Activated naive CD4-positive, alpha-beta T cell treated with anti-CD3 and anti-CD28 coated beads, Interleukin-2, amount 50 U/mL, for 24 hours (primary cell): ENCODE measurements at regions not wholly inside any gene's neighbourhood (a gene's known extent, or its start where the extent isn't known, plus 50 kb on each side); places are given as distances from the start of the nearest gene placed in this dataset.
"Not testable (repeated sequence)": the region's sequence is repeated elsewhere in the genome, so short reads cannot be mapped to it uniquely, and the experiment has no call there.

ENCODE experiments used
- H3K27ac Mint-ChIP-seq: one replicate; pipeline ENCODE4 v1.8.0; 2021; ENCODE audit warnings: mild to moderate bottlenecking, mixed read lengths
- H3K27me3 Mint-ChIP-seq: one replicate; pipeline ENCODE4 v1.8.0; 2021; ENCODE audit warnings: mixed read lengths
- H3K36me3 Mint-ChIP-seq: one replicate; pipeline ENCODE4 v1.8.0; 2021; ENCODE audit warnings: mixed read lengths
- H3K4me1 Mint-ChIP-seq: one replicate; pipeline ENCODE4 v1.8.0; 2021; ENCODE audit warnings: mixed read lengths
- H3K4me3 Mint-ChIP-seq: one replicate; pipeline ENCODE4 v1.8.0; 2021; ENCODE audit warnings: mild to moderate bottlenecking, mixed read lengths
- H3K9me3 Mint-ChIP-seq: one replicate; pipeline ENCODE4 v1.8.0; 2021; ENCODE audit warnings: mixed read lengths

DNA sequence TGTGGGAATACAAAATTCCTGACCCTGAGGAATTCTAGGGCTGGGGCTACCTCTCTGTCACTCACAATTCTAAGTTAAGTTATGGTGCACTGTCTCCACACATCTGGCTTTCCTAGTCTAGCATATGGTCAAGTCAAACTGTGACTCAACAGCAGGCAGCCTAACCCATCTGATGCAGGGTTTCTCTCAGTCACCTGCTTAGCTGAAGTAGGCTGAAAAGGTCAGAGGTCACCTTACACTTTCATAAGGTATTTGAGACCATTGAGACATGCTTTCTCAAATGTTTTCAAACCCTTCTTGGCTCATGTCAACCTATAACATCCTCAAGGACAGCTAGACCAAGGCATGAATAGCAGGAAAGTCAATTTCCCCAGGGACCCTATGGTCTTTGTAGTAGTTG is 196.5 kb upstream of the STK26 start:
- Mint-ChIP-seq H3K9me3 (no peaks in the 10 kb centered on the region), H3K4me3 (no peak overlapping the region), H3K36me3 (no peaks in the 10 kb centered on the region), H3K27ac (no peak overlapping the region), H3K4me1 (peaks cover 25% of the 10 kb centered on the region), H3K27me3 (no peaks in the 10 kb centered on the region)

GRCh38 chrX:131827935-131828334 is 195.2 kb upstream of the STK26 start:
- Mint-ChIP-seq H3K4me3 (peak overlapping the region; percentile 76), H3K4me1 (peaks cover 29% of the 10 kb centered on the region), H3K9me3 (no peaks in the 10 kb centered on the region), H3K36me3 (no peaks in the 10 kb centered on the region), H3K27me3 (no peaks in the 10 kb centered on the region), H3K27ac (peak overlapping the region; percentile 25)

DNA sequence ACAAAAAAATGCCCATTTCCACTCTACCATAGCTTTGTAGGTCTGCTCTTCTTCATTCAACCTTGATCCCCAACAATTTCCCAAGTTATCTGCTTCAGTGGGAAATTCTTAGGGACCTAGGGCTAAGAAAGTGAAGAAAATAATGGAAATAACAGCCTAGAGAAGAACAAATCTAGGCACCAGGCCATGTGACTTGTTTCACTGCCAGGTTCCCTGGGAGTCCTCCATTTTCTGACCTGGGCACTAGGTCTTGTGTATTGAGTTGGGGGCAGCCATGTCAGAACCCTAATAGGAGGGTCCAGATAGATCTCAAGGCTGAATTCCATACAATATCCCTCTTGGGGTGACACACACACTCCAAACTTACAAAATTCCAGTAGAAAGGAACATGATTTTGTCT is 194.6 kb upstream of the STK26 start:
- Mint-ChIP-seq H3K27me3 (no peaks in the 10 kb centered on the region), H3K27ac (peak overlapping the region; percentile 23), H3K36me3 (no peaks in the 10 kb centered on the region), H3K4me1 (peaks cover 29% of the 10 kb centered on the region), H3K9me3 (no peaks in the 10 kb centered on the region), H3K4me3 (peak overlapping the region; percentile 65)

GRCh38 chrX:131830400-131831184 is 192.5 kb upstream of the STK26 start:
- Mint-ChIP-seq H3K27me3 (no peaks in the 10 kb centered on the region), H3K9me3 (no peaks in the 10 kb centered on the region), H3K4me3 (peak overlapping the region; percentile 83), H3K4me1 (peaks cover 29% of the 10 kb centered on the region), H3K36me3 (no peaks in the 10 kb centered on the region), H3K27ac (peak overlapping the region; percentile 87)

DNA sequence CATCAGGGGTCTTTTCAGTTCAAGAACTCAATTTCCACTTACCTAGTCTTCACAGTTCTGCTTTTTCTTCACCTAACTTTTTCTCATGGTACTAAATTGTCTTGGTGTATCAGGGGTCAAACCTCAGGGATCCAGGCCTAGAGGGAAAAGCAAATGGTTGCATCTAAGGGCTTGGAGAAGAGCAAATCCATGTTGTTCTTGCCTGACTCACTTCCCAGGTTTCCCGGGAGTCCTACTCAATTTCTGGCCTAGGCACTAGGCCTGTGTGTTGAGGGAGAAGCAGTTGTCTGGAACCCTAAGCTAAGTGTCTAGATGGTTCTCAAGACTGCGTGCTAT is 191.9 kb upstream of the STK26 start:
- H3K36me3 Mint-ChIP-seq = no peaks in the 10 kb centered on the region
- H3K27me3 Mint-ChIP-seq = no peaks in the 10 kb centered on the region
- no peaks in the 10 kb centered on the region for H3K9me3 Mint-ChIP-seq
- peak overlapping the region; percentile 83 for H3K4me3 Mint-ChIP-seq
- H3K27ac Mint-ChIP-seq = peak overlapping the region; percentile 87
- H3K4me1 Mint-ChIP-seq = peaks cover 29% of the 10 kb centered on the region

- Mint-ChIP-seq H3K27ac (no peak overlapping the region), H3K9me3 (no peaks in the 10 kb centered on the region), H3K4me1 (peaks cover 11% of the 10 kb centered on the region), H3K27me3 (no peaks in the 10 kb centered on the region), H3K36me3 (no peaks in the 10 kb centered on the region), H3K4me3 (no peak overlapping the region)
These were observed 186.9 kb upstream of the STK26 start for GRCh38 chrX:131836161-131836560.

DNA sequence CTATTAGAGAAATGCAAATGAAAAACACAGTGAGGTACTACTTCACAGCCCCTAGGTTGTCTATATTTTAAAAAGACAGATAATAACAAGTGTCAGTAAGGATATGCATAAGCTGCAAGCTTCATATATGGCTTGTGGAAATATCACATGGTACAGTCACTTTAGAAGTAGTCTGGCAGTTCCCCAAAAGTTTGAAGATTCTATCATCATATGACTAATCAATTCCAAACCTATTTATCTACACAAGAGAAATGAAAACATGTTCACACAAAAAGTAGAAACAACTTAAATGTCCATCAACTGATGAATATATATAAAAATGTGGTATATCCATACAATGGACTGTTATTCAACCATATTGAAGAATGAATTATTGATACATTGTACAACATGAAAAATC is 185.8 kb upstream of the STK26 start:
- H3K36me3 Mint-ChIP-seq = no peaks in the 10 kb centered on the region
- no peak overlapping the region for H3K27ac Mint-ChIP-seq
- no peak overlapping the region for H3K4me3 Mint-ChIP-seq
- no peaks in the 10 kb centered on the region for H3K27me3 Mint-ChIP-seq
- no peaks in the 10 kb centered on the region for H3K9me3 Mint-ChIP-seq
- H3K4me1 Mint-ChIP-seq = no peaks in the 10 kb centered on the region

GRCh38 chrX:131840799-131841495 is 182.2 kb upstream of the STK26 start:
- Mint-ChIP-seq H3K4me1 (no peaks in the 10 kb centered on the region), H3K36me3 (no peaks in the 10 kb centered on the region), H3K27me3 (no peaks in the 10 kb centered on the region), H3K9me3 (no peaks in the 10 kb centered on the region), H3K27ac (no peak overlapping the region), H3K4me3 (no peak overlapping the region)

DNA sequence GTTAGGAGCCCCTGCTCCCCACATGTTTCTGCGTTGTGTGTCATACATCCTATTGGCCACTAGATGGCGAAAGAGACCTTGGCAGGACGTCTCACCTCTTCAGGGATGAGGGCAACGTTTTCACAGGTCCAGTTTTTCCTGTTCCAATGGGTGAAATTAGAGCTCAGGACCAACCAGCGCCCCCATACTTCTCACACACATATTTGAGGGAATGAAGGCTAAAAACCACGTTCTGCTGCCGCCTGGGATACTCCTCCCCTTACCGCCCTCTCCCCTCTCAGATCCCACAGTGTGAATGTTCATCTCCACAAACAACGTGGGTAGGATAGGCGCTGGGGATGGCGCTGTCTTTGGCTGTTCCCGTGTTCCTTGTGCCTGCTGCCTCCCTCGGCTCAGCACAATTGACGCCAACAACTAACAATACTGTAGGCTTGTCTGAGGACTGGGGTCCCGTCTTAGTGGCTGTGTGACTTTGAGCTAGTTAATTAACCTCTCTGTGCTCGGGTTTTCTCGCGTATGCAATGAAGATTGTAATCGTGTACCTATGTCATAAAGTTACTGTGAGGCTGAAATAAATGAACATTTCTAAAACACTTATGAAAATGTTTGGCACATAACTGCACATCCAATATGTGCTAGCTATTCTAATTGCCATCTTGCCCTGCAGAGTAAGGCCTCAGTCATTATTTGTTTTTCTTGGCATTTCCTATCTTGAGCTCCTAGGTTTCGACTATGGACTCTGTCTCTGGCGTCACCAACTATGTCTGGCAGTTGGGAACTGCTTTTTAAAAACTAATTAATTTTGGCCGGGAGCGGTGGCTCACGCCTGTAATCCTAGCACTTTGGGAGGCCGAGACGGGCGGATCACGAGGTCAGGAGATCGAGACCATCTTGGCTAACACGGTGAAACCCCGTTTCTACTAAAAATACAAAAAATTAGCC is 181.3 kb upstream of the STK26 start:
- Mint-ChIP-seq H3K27me3 (no peaks in the 10 kb centered on the region), H3K4me3 (no peak overlapping the region), H3K27ac (no peak overlapping the region), H3K9me3 (no peaks in the 10 kb centered on the region), H3K36me3 (no peaks in the 10 kb centered on the region), H3K4me1 (no peaks in the 10 kb centered on the region)

GRCh38 chrX:131843987-131844386 is 179.1 kb upstream of the STK26 start:
- Mint-ChIP-seq H3K4me1 (no peaks in the 10 kb centered on the region), H3K27me3 (no peaks in the 10 kb centered on the region), H3K9me3 (no peaks in the 10 kb centered on the region), H3K4me3 (no peak overlapping the region), H3K27ac (no peak overlapping the region), H3K36me3 (no peaks in the 10 kb centered on the region)

DNA sequence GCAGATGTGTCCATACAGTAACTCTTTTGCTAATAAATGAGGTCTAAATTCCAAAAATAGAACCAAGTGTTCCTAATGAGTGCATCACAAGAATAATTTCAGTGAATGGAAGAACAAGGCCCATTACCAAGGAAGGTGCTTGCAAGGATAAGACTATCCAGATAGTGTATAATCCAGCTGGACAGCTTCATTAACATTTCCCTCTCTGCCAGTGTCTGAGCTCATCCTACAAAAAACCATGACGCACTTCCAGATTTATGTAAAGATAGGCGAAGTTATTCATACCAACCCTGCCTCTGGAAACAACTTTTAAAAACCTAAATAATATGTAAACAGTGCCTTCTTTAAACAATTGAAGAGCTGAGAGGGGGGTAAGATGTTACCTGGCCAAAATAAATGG is 177.9 kb upstream of the STK26 start:
- no peaks in the 10 kb centered on the region for H3K4me1 Mint-ChIP-seq
- no peaks in the 10 kb centered on the region for H3K27me3 Mint-ChIP-seq
- H3K4me3 Mint-ChIP-seq = no peak overlapping the region
- H3K36me3 Mint-ChIP-seq = no peaks in the 10 kb centered on the region
- no peaks in the 10 kb centered on the region for H3K9me3 Mint-ChIP-seq
- H3K27ac Mint-ChIP-seq = no peak overlapping the region

- no peaks in the 10 kb centered on the region for H3K4me1 Mint-ChIP-seq
- no peak overlapping the region for H3K27ac Mint-ChIP-seq
- no peaks in the 10 kb centered on the region for H3K9me3 Mint-ChIP-seq
- H3K27me3 Mint-ChIP-seq = no peaks in the 10 kb centered on the region
- no peaks in the 10 kb centered on the region for H3K36me3 Mint-ChIP-seq
- no peak overlapping the region for H3K4me3 Mint-ChIP-seq
These were observed 177.3 kb upstream of the STK26 start for GRCh38 chrX:131845771-131846170.

DNA sequence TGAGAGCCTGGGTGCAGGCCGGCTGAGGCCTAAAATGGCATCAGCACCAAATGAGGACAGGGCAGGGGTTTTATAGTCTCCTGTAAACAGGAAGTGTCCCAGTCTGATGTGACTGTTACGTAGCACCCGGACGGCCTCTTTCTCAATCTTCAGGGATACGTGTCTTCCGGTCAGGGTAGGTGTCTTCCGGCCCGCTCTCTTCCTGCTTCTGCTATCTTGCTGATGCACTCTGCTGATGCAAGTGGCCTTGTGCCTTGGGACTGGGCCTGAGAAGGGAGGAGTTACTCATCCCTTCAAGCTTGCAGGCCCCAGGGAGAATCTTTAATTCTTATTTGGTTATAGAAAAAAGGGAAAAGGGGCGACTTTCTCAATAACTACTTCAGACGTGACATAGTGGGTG is 172.1 kb upstream of the STK26 start:
- not testable (repeated sequence) for H3K27ac Mint-ChIP-seq, H3K4me3 Mint-ChIP-seq, H3K36me3 Mint-ChIP-seq, H3K27me3 Mint-ChIP-seq, H3K9me3 Mint-ChIP-seq, H3K4me1 Mint-ChIP-seq

DNA sequence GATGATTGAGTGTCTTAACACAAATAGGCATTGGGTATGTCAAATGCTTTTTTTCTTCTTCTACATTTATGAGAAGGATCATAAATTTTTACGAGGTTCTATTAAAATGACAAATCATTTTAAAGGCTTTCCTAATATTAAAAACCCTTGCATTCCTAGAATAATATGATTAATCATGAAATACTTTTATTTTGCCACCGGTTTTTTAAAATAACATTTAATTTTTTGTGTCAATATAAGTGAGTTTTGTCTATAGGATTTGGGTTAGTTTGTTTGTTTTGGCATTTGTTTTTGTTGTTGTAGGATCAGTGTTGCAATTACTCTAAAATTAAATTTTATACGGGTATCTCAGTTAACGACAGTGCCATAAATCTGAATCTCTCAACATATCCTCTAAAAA is 169.7 kb upstream of the STK26 start:
- H3K9me3 Mint-ChIP-seq = no peaks in the 10 kb centered on the region
- no peaks in the 10 kb centered on the region for H3K36me3 Mint-ChIP-seq
- H3K27ac Mint-ChIP-seq = no peak overlapping the region
- H3K27me3 Mint-ChIP-seq = no peaks in the 10 kb centered on the region
- H3K4me1 Mint-ChIP-seq = no peaks in the 10 kb centered on the region
- H3K4me3 Mint-ChIP-seq = no peak overlapping the region

GRCh38 chrX:131854581-131854980 is 168.5 kb upstream of the STK26 start:
- Mint-ChIP-seq H3K4me1 (no peaks in the 10 kb centered on the region), H3K27ac (peak overlapping the region; percentile 74), H3K36me3 (no peaks in the 10 kb centered on the region), H3K4me3 (no peak overlapping the region), H3K27me3 (no peaks in the 10 kb centered on the region), H3K9me3 (no peaks in the 10 kb centered on the region)
